ENCODE measurements at regions not wholly inside any gene's neighbourhood (a gene's known extent, or its start where the extent isn't known, plus 50 kb on each side); places are given as distances from the start of the nearest gene placed in this dataset.

GRCh38 chr9:102295188-102295587 lies 556.7 kb upstream of the GRIN3A start:
- H3K4me3 ChIP-seq (ENCODE audit: low read depth, low read length) = no peak overlapping the region
- ChIA-PET POLR2A (no interaction called here), CTCF (no interaction called here)
- H3K36me3 ChIP-seq (ENCODE audit: control insufficient read depth, insufficient read depth, low read length) = no peaks in the 10 kb centered on the region
- no peaks in the 10 kb centered on the region for H3K27me3 ChIP-seq (ENCODE audit: control insufficient read depth, insufficient read depth, low read length)
- DNase-seq (ENCODE audit: low read depth) = no peak
- TF ChIP-seq CTCF (IDR thresholded peaks at IDR 0.05; ENCODE audit: insufficient read depth, low read depth, low read length) = no peak

GRCh38 chr9:102273952-102274351 lies 535.5 kb upstream of the GRIN3A start:
- no peak overlapping the region for H3K4me3 ChIP-seq (ENCODE audit: low read depth, low read length)
- ChIA-PET POLR2A (no interaction called here), CTCF (no interaction called here)
- no peaks in the 10 kb centered on the region for H3K36me3 ChIP-seq (ENCODE audit: control insufficient read depth, insufficient read depth, low read length)
- no peaks in the 10 kb centered on the region for H3K27me3 ChIP-seq (ENCODE audit: control insufficient read depth, insufficient read depth, low read length)
- no peak for TF ChIP-seq CTCF (IDR thresholded peaks at IDR 0.05; ENCODE audit: insufficient read depth, low read depth, low read length)
- no peak for DNase-seq (ENCODE audit: low read depth)

GRCh38 chr9:102253099-102253498 lies 514.7 kb upstream of the GRIN3A start:
- POLR2A ChIA-PET = no interaction called here

GRCh38 chr9:102244916-102245315 lies 506.5 kb upstream of the GRIN3A start:
- TF ChIP-seq CTCF (IDR thresholded peaks at IDR 0.05; ENCODE audit: insufficient read depth, low read depth, low read length) = no peak
- no peaks in the 10 kb centered on the region for H3K36me3 ChIP-seq (ENCODE audit: control insufficient read depth, insufficient read depth, low read length)
- POLR2A ChIA-PET = no interaction called here
- H3K4me3 ChIP-seq (ENCODE audit: low read depth, low read length) = no peak overlapping the region
- DNase-seq (ENCODE audit: low read depth) = no peak
- H3K27me3 ChIP-seq (ENCODE audit: control insufficient read depth, insufficient read depth, low read length) = no peaks in the 10 kb centered on the region
- CTCF ChIA-PET = interaction anchor here (0.9 kb wide), 1 partner anchor 10 kb away, joined by 3 read pairs; no protein-coding TSS in a partner anchor

More at GRCh38 chr9:102253099-102253498, 514.7 kb upstream of the GRIN3A start:
- no peaks in the 10 kb centered on the region for H3K36me3 ChIP-seq (ENCODE audit: control insufficient read depth, insufficient read depth, low read length)
- no peak for TF ChIP-seq CTCF (IDR thresholded peaks at IDR 0.05; ENCODE audit: insufficient read depth, low read depth, low read length)
- DNase-seq (ENCODE audit: low read depth) = no peak
- H3K4me3 ChIP-seq (ENCODE audit: low read depth, low read length) = no peak overlapping the region
- H3K27me3 ChIP-seq (ENCODE audit: control insufficient read depth, insufficient read depth, low read length) = no peaks in the 10 kb centered on the region
- CTCF ChIA-PET = no interaction called here

- TF ChIP-seq CTCF (IDR thresholded peaks at IDR 0.05; ENCODE audit: insufficient read depth, low read depth, low read length) = no peak
- no peak for DNase-seq (ENCODE audit: low read depth)
Measured at GRCh38 chr9:102237520-102237919, 499.1 kb upstream of the GRIN3A start.

More at GRCh38 chr9:102237520-102237919, 499.1 kb upstream of the GRIN3A start:
- no peaks in the 10 kb centered on the region for H3K27me3 ChIP-seq (ENCODE audit: control insufficient read depth, insufficient read depth, low read length)
- ChIA-PET CTCF (no interaction called here), POLR2A (no interaction called here)
- no peaks in the 10 kb centered on the region for H3K36me3 ChIP-seq (ENCODE audit: control insufficient read depth, insufficient read depth, low read length)
- H3K4me3 ChIP-seq (ENCODE audit: low read depth, low read length) = no peak overlapping the region

Data from BJ (cell line).